Hepatocyte (in vitro differentiated cells): ENCODE measurements at regions not wholly inside any gene's neighbourhood (a gene's known extent, or its start where the extent isn't known, plus 50 kb on each side); places are given as distances from the start of the nearest gene placed in this dataset.

Experiments
- EZH2 ChIP-seq: fragments of 200-600 bp; sonication (generic); IDR thresholded peaks from 2 replicates; pipeline ENCODE4 v1.6.1; 2016; ENCODE audit warnings: antibody characterized with exemption, mild to moderate bottlenecking, borderline replicate concordance
- TF ChIP-seq, protein P1 (sequence below): fragments of 200-600 bp; sonication (generic); IDR thresholded peaks from 2 replicates; pipeline ENCODE4 v1.5.1; 2016; ENCODE audit warnings: antibody characterized with exemption, mild to moderate bottlenecking; ENCODE audit not compliant: poor library complexity

- TF ChIP-seq, protein P1, sequence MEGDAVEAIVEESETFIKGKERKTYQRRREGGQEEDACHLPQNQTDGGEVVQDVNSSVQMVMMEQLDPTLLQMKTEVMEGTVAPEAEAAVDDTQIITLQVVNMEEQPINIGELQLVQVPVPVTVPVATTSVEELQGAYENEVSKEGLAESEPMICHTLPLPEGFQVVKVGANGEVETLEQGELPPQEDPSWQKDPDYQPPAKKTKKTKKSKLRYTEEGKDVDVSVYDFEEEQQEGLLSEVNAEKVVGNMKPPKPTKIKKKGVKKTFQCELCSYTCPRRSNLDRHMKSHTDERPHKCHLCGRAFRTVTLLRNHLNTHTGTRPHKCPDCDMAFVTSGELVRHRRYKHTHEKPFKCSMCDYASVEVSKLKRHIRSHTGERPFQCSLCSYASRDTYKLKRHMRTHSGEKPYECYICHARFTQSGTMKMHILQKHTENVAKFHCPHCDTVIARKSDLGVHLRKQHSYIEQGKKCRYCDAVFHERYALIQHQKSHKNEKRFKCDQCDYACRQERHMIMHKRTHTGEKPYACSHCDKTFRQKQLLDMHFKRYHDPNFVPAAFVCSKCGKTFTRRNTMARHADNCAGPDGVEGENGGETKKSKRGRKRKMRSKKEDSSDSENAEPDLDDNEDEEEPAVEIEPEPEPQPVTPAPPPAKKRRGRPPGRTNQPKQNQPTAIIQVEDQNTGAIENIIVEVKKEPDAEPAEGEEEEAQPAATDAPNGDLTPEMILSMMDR: no peak
- no peak for TF ChIP-seq EZH2
These were observed 118.4 kb downstream of the BANF2 start for GRCh38 chr20:17818187-17818586.
